ENCODE measurements at regions not wholly inside any gene's neighbourhood (a gene's known extent, or its start where the extent isn't known, plus 50 kb on each side); places are given as distances from the start of the nearest gene placed in this dataset.
A peak's percentile ranks its signal among the peaks of the same experiment; 100 is the strongest.

- peak overlapping the region in 3 of 4 donors; percentile 39 to 71 (median 65) for H3K27ac ChIP-seq
- TF ChIP-seq CTCF (IDR thresholded peaks at IDR 0.05), result no peak
- TF ChIP-seq POLR2A (IDR thresholded peaks at IDR 0.05), result no peak
- no peak overlapping the region for H3K4me3 ChIP-seq
- no peaks in the 10 kb centered on the region for H3K9me3 ChIP-seq
- peaks cover 0 to 22% (median 0%) of the 10 kb centered on the region in 4 donors for H3K27me3 ChIP-seq
- WGBS, 2 donors, result 7 to 13% methylated on average over 7 to 8 of the region's 8 CpGs
- no peak for DNase-seq
- no peaks in the 10 kb centered on the region for H3K36me3 ChIP-seq
- H3K4me1 ChIP-seq, result peaks cover 3 to 28% (median 4%) of the 10 kb centered on the region in 3 donors
- intact Hi-C loops (cut with DNase I), result no loop called here
Observed at GRCh38 chr15:96160269-96160668, 170.2 kb upstream of the NR2F2 start.

GRCh38 chr15:96160800-96161199 lies 169.7 kb upstream of the NR2F2 start:
- Histone ChIP-seq H3K4me1 (peaks cover 3 to 28% (median 4%) of the 10 kb centered on the region in 3 donors), H3K9me3 (no peaks in the 10 kb centered on the region), H3K36me3 (no peaks in the 10 kb centered on the region), H3K4me3 (no peak overlapping the region), H3K27ac (peak overlapping the region in 3 of 4 donors; percentile 39 to 71 (median 65)), H3K27me3 (peaks cover 0 to 22% (median 0%) of the 10 kb centered on the region in 4 donors)
- no peak for DNase-seq
- 21 to 45% methylated on average over 1 of the region's 1 CpG for WGBS, 2 donors
- intact Hi-C loops (cut with DNase I), result no loop called here
- TF ChIP-seq CTCF (IDR thresholded peaks at IDR 0.05), result no peak
- no peak for TF ChIP-seq POLR2A (IDR thresholded peaks at IDR 0.05)

GRCh38 chr15:96162322-96162721 lies 168.2 kb upstream of the NR2F2 start:
- Histone ChIP-seq H3K36me3 (no peaks in the 10 kb centered on the region), H3K4me3 (no peak overlapping the region), H3K9me3 (no peaks in the 10 kb centered on the region), H3K27ac (peak overlapping the region in 1 of 4 donors; percentile 27), H3K4me1 (peaks cover 4 to 38% (median 6%) of the 10 kb centered on the region in 3 donors), H3K27me3 (peaks cover 0 to 22% (median 0%) of the 10 kb centered on the region in 4 donors)
- no peak for DNase-seq
- 63 to 72% methylated on average over 1 to 2 of the region's 2 CpGs for WGBS, 2 donors
- TF ChIP-seq POLR2A (IDR thresholded peaks at IDR 0.05) (no peak), CTCF (IDR thresholded peaks at IDR 0.05) (no peak)
- intact Hi-C loops (cut with DNase I), result no loop called here

- DNase-seq, result no peak
- intact Hi-C loops (cut with DNase I), result no loop called here
- no peak overlapping the region for H3K4me3 ChIP-seq
- WGBS, 2 donors, result 71 to 72% methylated on average over 4 of the region's 4 CpGs
- TF ChIP-seq POLR2A (IDR thresholded peaks at IDR 0.05) (no peak), CTCF (IDR thresholded peaks at IDR 0.05) (no peak)
- no peak overlapping the region for H3K27ac ChIP-seq
- peaks cover 0 to 12% (median 0%) of the 10 kb centered on the region in 4 donors for H3K27me3 ChIP-seq
- H3K36me3 ChIP-seq, result no peaks in the 10 kb centered on the region
- peaks cover 0 to 23% (median 3%) of the 10 kb centered on the region in 3 donors for H3K4me1 ChIP-seq
- H3K9me3 ChIP-seq, result no peaks in the 10 kb centered on the region
Observed at GRCh38 chr15:96165081-96165480, 165.4 kb upstream of the NR2F2 start.

- TF ChIP-seq POLR2A (IDR thresholded peaks at IDR 0.05), result no peak
- TF ChIP-seq CTCF (IDR thresholded peaks at IDR 0.05), result no peak
- peaks cover 0 to 12% (median 0%) of the 10 kb centered on the region in 4 donors for H3K27me3 ChIP-seq
- DNase-seq, result no peak
- peaks cover 0 to 16% (median 3%) of the 10 kb centered on the region in 3 donors for H3K4me1 ChIP-seq
- WGBS, 2 donors, result 81 to 83% methylated on average over 2 of the region's 2 CpGs
- H3K36me3 ChIP-seq, result no peaks in the 10 kb centered on the region
- intact Hi-C loops (cut with DNase I), result no loop called here
- no peaks in the 10 kb centered on the region for H3K9me3 ChIP-seq
- H3K4me3 ChIP-seq, result no peak overlapping the region
- H3K27ac ChIP-seq, result peak overlapping the region in 3 of 4 donors; percentile 7 to 51 (median 41)
Observed at GRCh38 chr15:96165775-96166174, 164.7 kb upstream of the NR2F2 start.
